ENCODE measurements at regions not wholly inside any gene's neighbourhood (a gene's known extent, or its start where the extent isn't known, plus 50 kb on each side); places are given as distances from the start of the nearest gene placed in this dataset.

DNA sequence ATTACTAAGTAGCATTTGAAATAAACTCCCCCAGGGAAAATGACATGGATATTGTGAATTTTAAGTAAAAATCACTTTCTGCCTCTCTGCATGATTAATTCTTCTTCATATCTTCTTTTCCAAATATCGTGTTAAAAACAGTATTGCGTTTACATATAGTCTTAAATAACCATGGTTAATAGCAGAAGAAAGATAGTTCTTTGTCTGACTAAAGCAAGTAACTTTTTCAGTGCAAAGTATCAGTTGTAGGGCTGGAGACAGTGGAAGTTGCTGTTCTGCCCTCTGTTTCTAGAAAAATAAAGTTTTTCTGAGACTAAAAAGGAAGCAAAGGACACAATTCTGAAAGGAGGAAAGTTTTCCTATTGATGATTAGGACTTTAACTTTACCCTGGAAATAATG lies 330.2 kb downstream of the NDFIP2 start:
- H3K27ac Mint-ChIP-seq = no peak overlapping the region
- H3K4me1 Mint-ChIP-seq (ENCODE audit: low read depth) = no peaks in the 10 kb centered on the region
- H3K27me3 Mint-ChIP-seq (ENCODE audit: insufficient read depth) = no peaks in the 10 kb centered on the region
- no peaks in the 10 kb centered on the region for H3K36me3 Mint-ChIP-seq (ENCODE audit: low read depth)
- no peak overlapping the region for H3K4me3 Mint-ChIP-seq
- no peaks in the 10 kb centered on the region for H3K9me3 Mint-ChIP-seq
- DNase-seq (ENCODE audit: low spot score) = no peak
- intact Hi-C loops (cut with micrococcal nuclease) = no loop called here

- Mint-ChIP-seq H3K9me3 (no peaks in the 10 kb centered on the region), H3K27me3 (ENCODE audit: insufficient read depth) (no peaks in the 10 kb centered on the region), H3K27ac (no peak overlapping the region), H3K36me3 (ENCODE audit: low read depth) (no peaks in the 10 kb centered on the region), H3K4me1 (ENCODE audit: low read depth) (no peaks in the 10 kb centered on the region), H3K4me3 (no peak overlapping the region)
- intact Hi-C loops (cut with micrococcal nuclease) = no loop called here
- DNase-seq (ENCODE audit: low spot score) = no peak
Observed at GRCh38 chr13:79810669-79811068, 329.7 kb downstream of the NDFIP2 start.

DNA sequence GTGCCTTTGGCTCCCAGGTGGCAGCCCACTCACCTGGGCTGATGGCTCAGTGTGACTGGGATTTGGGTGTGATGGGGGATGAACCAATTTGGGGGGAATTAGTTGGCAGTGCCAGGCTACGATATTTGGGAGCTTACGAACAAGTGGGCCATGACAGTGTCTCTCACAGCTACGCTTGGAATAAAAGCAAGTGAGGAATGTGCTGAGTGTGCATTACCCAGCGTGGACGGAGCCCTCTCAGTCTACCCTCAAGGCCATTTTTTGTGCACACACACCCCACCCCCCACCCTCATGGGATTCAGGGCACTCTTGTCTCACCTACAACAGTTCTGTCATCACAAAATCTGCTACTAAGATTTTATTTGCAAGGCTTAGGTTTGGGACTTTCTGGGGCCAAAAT lies 329.1 kb downstream of the NDFIP2 start:
- no peaks in the 10 kb centered on the region for H3K27me3 Mint-ChIP-seq (ENCODE audit: insufficient read depth)
- no peaks in the 10 kb centered on the region for H3K36me3 Mint-ChIP-seq (ENCODE audit: low read depth)
- no peak for DNase-seq (ENCODE audit: low spot score)
- H3K9me3 Mint-ChIP-seq = no peaks in the 10 kb centered on the region
- intact Hi-C loops (cut with micrococcal nuclease) = no loop called here
- H3K4me3 Mint-ChIP-seq = no peak overlapping the region
- H3K4me1 Mint-ChIP-seq (ENCODE audit: low read depth) = no peaks in the 10 kb centered on the region
- no peak overlapping the region for H3K27ac Mint-ChIP-seq

- Mint-ChIP-seq H3K36me3 (ENCODE audit: low read depth) (no peaks in the 10 kb centered on the region), H3K4me1 (ENCODE audit: low read depth) (no peaks in the 10 kb centered on the region), H3K27ac (no peak overlapping the region), H3K4me3 (no peak overlapping the region), H3K27me3 (ENCODE audit: insufficient read depth) (no peaks in the 10 kb centered on the region), H3K9me3 (no peaks in the 10 kb centered on the region)
- no peak for DNase-seq (ENCODE audit: low spot score)
- intact Hi-C loops (cut with micrococcal nuclease) = no loop called here
Observed at GRCh38 chr13:79808475-79808874, 327.5 kb downstream of the NDFIP2 start.

DNA sequence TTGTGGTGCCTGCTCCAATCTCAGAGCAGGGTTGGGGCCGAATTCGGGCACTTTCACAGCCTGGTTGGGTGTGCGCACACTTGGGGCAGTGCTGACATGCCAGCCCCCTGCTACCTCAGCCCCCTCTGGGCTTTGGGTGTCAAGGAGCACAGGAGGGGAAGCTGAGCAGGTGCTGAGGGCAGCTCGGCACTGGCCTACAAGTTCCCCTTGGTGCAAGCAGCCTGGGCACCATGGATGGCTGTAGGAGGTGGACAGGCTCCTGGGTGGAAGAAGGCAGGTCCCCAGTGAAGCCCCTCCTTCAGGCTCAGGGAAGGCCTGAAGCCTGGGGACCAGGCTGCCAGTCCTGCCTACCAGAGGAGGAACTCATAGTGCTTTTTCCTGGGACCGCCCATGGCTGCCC lies 326.6 kb downstream of the NDFIP2 start:
- Mint-ChIP-seq H3K9me3 (no peaks in the 10 kb centered on the region), H3K4me1 (ENCODE audit: low read depth) (no peaks in the 10 kb centered on the region), H3K27me3 (ENCODE audit: insufficient read depth) (no peaks in the 10 kb centered on the region), H3K36me3 (ENCODE audit: low read depth) (no peaks in the 10 kb centered on the region), H3K4me3 (no peak overlapping the region), H3K27ac (no peak overlapping the region)
- intact Hi-C loops (cut with micrococcal nuclease) = no loop called here
- DNase-seq (ENCODE audit: low spot score) = no peak

GRCh38 chr13:79806821-79807220 lies 325.9 kb downstream of the NDFIP2 start:
- no peak for DNase-seq (ENCODE audit: low spot score)
- Mint-ChIP-seq H3K4me1 (ENCODE audit: low read depth) (no peaks in the 10 kb centered on the region), H3K27ac (no peak overlapping the region), H3K36me3 (ENCODE audit: low read depth) (no peaks in the 10 kb centered on the region), H3K9me3 (no peaks in the 10 kb centered on the region), H3K4me3 (no peak overlapping the region), H3K27me3 (ENCODE audit: insufficient read depth) (no peaks in the 10 kb centered on the region)
- intact Hi-C loops (cut with micrococcal nuclease) = no loop called here

DNA sequence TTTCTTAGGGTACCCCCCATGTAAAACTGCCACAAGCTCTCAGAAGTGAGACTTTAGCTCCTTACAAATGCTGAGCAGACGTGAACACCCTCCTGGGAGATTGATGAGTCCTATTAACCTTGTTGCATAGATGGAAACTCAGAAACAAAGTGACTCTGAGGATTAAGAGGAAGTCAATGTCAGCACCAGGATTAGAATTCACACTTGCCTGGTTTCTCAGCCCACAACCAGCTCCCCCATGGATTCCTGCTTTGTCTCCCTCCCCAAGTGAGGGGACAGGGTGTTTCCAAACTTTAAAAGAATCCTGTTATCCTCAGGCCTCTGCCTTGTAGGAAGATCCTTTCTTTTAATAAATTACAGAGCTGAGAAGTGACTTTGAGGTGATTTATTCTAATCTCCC lies 324.4 kb downstream of the NDFIP2 start:
- Mint-ChIP-seq H3K27ac (no peak overlapping the region), H3K9me3 (no peaks in the 10 kb centered on the region), H3K4me1 (ENCODE audit: low read depth) (no peaks in the 10 kb centered on the region), H3K4me3 (no peak overlapping the region), H3K36me3 (ENCODE audit: low read depth) (no peaks in the 10 kb centered on the region), H3K27me3 (ENCODE audit: insufficient read depth) (no peaks in the 10 kb centered on the region)
- DNase-seq (ENCODE audit: low spot score) = no peak
- intact Hi-C loops (cut with micrococcal nuclease) = no loop called here

DNA sequence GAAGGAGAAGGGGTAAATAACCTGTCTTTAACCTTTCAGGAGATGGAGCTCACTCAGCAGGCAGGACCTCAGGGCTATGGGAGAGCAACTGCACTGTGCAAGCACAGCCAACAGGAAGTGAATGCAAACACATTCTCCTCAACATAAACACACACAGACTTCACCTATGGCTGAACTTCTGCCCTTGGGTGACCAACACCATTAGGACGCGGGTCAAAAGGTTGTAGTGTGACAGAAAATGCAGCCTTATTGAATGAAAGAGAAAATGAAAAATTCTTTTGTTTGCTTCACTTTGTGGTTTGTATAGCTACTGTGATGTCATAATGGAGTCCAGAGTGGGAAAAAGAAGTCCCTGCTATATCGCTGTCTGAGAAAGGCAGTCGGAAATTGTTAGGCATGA lies 323.0 kb downstream of the NDFIP2 start:
- no peak for DNase-seq (ENCODE audit: low spot score)
- no peaks in the 10 kb centered on the region for H3K9me3 Mint-ChIP-seq
- H3K4me3 Mint-ChIP-seq = no peak overlapping the region
- H3K4me1 Mint-ChIP-seq (ENCODE audit: low read depth) = no peaks in the 10 kb centered on the region
- H3K27me3 Mint-ChIP-seq (ENCODE audit: insufficient read depth) = no peaks in the 10 kb centered on the region
- H3K36me3 Mint-ChIP-seq (ENCODE audit: low read depth) = no peaks in the 10 kb centered on the region
- H3K27ac Mint-ChIP-seq = no peak overlapping the region
- intact Hi-C loops (cut with micrococcal nuclease) = no loop called here

DNA sequence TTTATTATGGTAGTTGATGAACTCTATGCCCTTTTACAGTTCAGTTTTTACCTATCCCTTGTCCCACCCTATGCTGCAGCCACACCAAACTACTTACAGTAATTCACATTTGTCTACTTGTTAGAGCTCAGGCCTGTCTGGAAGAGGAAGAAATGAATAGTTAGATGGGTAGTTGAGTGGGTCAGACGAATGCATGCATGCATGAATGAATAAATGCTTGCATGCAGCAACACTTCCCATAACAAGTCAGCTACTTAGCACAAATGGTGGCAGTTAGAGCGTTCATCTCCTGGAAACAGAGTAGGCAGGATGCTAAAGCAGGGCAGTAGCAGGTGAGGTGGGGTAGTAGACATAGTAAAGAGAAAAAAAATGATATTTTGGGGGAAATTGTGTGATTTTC lies 322.3 kb downstream of the NDFIP2 start:
- DNase-seq (ENCODE audit: low spot score) = no peak
- intact Hi-C loops (cut with micrococcal nuclease) = no loop called here
- Mint-ChIP-seq H3K4me3 (no peak overlapping the region), H3K9me3 (no peaks in the 10 kb centered on the region), H3K36me3 (ENCODE audit: low read depth) (no peaks in the 10 kb centered on the region), H3K27me3 (ENCODE audit: insufficient read depth) (no peaks in the 10 kb centered on the region), H3K27ac (no peak overlapping the region), H3K4me1 (ENCODE audit: low read depth) (no peaks in the 10 kb centered on the region)

DNA sequence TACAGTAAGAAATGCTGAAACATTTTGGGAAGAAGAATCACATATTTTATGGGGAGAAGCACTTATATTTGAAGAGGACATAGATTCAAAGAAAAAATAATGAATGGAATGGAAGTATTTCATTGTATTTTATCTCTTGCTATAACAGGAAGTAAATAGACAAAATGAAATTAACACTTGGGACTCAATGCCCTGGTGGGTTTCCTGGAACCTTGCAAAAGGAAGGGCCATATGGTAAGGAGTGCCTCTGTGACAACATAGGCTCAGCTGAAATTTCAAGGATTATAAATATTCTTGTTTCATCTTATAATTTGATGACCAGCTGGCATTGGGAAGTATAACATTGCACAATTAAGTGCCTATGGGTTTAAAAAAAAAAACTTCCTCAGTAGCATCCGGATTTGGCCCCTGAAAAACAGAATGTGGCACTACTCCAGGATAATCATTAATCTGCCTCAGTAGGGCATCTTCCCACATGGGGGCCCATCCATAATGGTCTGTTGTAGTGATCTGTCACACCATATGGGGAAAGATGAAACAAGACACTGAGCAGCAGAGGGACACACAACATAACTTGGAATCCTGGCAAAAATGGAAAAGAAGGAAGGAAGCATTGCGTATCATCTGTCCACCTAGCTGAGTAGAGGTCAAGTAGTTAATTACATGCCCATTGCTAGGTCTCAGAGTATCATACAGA lies 321.6 kb downstream of the NDFIP2 start:
- Mint-ChIP-seq H3K27me3 (ENCODE audit: insufficient read depth) (no peaks in the 10 kb centered on the region), H3K4me1 (ENCODE audit: low read depth) (no peaks in the 10 kb centered on the region), H3K27ac (no peak overlapping the region), H3K36me3 (ENCODE audit: low read depth) (no peaks in the 10 kb centered on the region), H3K9me3 (no peaks in the 10 kb centered on the region), H3K4me3 (no peak overlapping the region)
- DNase-seq (ENCODE audit: low spot score) = no peak
- intact Hi-C loops (cut with micrococcal nuclease) = no loop called here

GRCh38 chr13:79799059-79799867 lies 318.3 kb downstream of the NDFIP2 start:
- no peaks in the 10 kb centered on the region for H3K36me3 Mint-ChIP-seq (ENCODE audit: low read depth)
- no peak overlapping the region for H3K4me3 Mint-ChIP-seq
- no peak for DNase-seq (ENCODE audit: low spot score)
- H3K27me3 Mint-ChIP-seq (ENCODE audit: insufficient read depth) = no peaks in the 10 kb centered on the region
- H3K9me3 Mint-ChIP-seq = no peaks in the 10 kb centered on the region
- intact Hi-C loops (cut with micrococcal nuclease) = no loop called here
- no peak overlapping the region for H3K27ac Mint-ChIP-seq
- no peaks in the 10 kb centered on the region for H3K4me1 Mint-ChIP-seq (ENCODE audit: low read depth)

- Mint-ChIP-seq H3K27me3 (ENCODE audit: insufficient read depth) (no peaks in the 10 kb centered on the region), H3K36me3 (ENCODE audit: low read depth) (no peaks in the 10 kb centered on the region), H3K4me1 (ENCODE audit: low read depth) (no peaks in the 10 kb centered on the region), H3K4me3 (no peak overlapping the region), H3K27ac (no peak overlapping the region), H3K9me3 (no peaks in the 10 kb centered on the region)
- DNase-seq (ENCODE audit: low spot score) = no peak
- intact Hi-C loops (cut with micrococcal nuclease) = no loop called here
Observed at GRCh38 chr13:79796136-79796535, 315.2 kb downstream of the NDFIP2 start.

DNA sequence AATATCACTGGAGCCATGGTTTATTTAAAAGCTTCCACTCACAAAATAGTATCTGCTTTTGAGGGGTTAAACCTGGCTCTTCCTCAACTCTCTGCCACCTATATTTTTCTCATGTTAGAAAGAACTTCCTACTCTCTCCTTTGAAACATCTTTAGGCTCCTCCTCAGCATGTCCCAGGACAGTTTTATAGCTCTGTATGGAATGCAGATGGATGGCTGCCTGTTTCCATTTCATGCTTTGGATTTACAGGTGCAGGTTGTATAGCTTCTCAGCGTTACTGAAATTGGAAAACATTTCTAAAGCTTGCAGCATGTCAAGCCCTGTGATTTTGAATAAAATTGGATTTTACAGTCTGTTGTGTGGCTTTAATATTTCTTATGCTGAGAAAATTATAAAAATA lies 314.0 kb downstream of the NDFIP2 start:
- Mint-ChIP-seq H3K4me3 (no peak overlapping the region), H3K27ac (no peak overlapping the region), H3K9me3 (no peaks in the 10 kb centered on the region), H3K4me1 (ENCODE audit: low read depth) (no peaks in the 10 kb centered on the region), H3K27me3 (ENCODE audit: insufficient read depth) (no peaks in the 10 kb centered on the region), H3K36me3 (ENCODE audit: low read depth) (no peaks in the 10 kb centered on the region)
- no peak for DNase-seq (ENCODE audit: low spot score)
- intact Hi-C loops (cut with micrococcal nuclease) = no loop called here

All from activated T-helper 1 cell treated with anti-CD3 and anti-CD28 coated beads, Interleukin-12 subunit alpha, Interleukin-12 subunit beta, Interleukin-2, Interleukin-4 antibody, amounts not matched to agents 30 ng/mL and 10 ng/mL and 1 ng/mL, durations not matched to agents 14 hours and 24 hours and 36 hours (primary cell).